HepG2 (cell line): ENCODE measurements at regions not wholly inside any gene's neighbourhood (a gene's known extent, or its start where the extent isn't known, plus 50 kb on each side); places are given as distances from the start of the nearest gene placed in this dataset.

Experiments used
- CREB1 ChIP-seq, 2 experiments: fragments of 450-650 bp in 1 of 2; IDR thresholded peaks; 2 replicates each; pipeline ENCODE4 v1.6.1; 2016 to 2017; ENCODE audit warnings: control low read depth in 1 of 2, mild to moderate bottlenecking in 1 of 2, missing compliant biosample characterization in 1 of 2, missing genetic modification characterization in 1 of 2
- ELF4 ChIP-seq: sonication (generic); formaldehyde crosslinking; IDR thresholded peaks from 2 replicates; pipeline ENCODE4 v1.5.0; 2020; ENCODE audit warnings: missing genetic modification reagents, mild to moderate bottlenecking, moderate library complexity, borderline replicate concordance
- EP300 ChIP-seq, 3 experiments: sonication (generic) in 1 of 3; formaldehyde crosslinking in 1 of 3; IDR thresholded peaks; 2 replicates each; pipeline versions ENCODE4 v1.5.1 to v1.6.1; 2011 to 2020; ENCODE audit warnings: low read depth in 2 of 3, low read length in 2 of 3, borderline replicate concordance in 1 of 3, improper control_type of control experiment in 1 of 3, mild to moderate bottlenecking in 1 of 3, missing genetic modification reagents in 1 of 3, moderate library complexity in 1 of 3
- FOSL2 ChIP-seq: sonication (generic); formaldehyde crosslinking; IDR thresholded peaks from 2 replicates; pipeline ENCODE4 v1.4.0; 2020; ENCODE audit warnings: missing genetic modification reagents
- FOXM1 ChIP-seq: sonication (generic); formaldehyde crosslinking; IDR thresholded peaks from 2 replicates; pipeline ENCODE4 v1.5.0; 2020; ENCODE audit warnings: missing genetic modification reagents
- HMG20A ChIP-seq: IDR thresholded peaks from 2 replicates; pipeline ENCODE4 v1.6.1; 2016; ENCODE audit warnings: borderline replicate concordance
- PCBP1 ChIP-seq: fragments of 200-400 bp; formaldehyde crosslinking; IDR thresholded peaks from 2 replicates; pipeline ENCODE4 v1.6.1; 2017; ENCODE audit warnings: mild to moderate bottlenecking, low read depth, low read length, borderline replicate concordance
- RARG ChIP-seq: sonication (generic); formaldehyde crosslinking; IDR thresholded peaks from 2 replicates; pipeline ENCODE4 v1.4.0; 2020; ENCODE audit warnings: low read depth, mild to moderate bottlenecking, missing genetic modification reagents
- TP53 ChIP-seq: sonication (generic); formaldehyde crosslinking; conservative IDR thresholded peaks from 2 replicates; pipeline ENCODE4 v1.4.0; 2020; ENCODE audit warnings: missing genetic modification reagents
- TF ChIP-seq, protein P1 (sequence below): sonication (generic); formaldehyde crosslinking; IDR thresholded peaks from 2 replicates; pipeline ENCODE4 v1.5.0; 2020; ENCODE audit warnings: mild to moderate bottlenecking, missing genetic modification reagents, moderate library complexity

DNA sequence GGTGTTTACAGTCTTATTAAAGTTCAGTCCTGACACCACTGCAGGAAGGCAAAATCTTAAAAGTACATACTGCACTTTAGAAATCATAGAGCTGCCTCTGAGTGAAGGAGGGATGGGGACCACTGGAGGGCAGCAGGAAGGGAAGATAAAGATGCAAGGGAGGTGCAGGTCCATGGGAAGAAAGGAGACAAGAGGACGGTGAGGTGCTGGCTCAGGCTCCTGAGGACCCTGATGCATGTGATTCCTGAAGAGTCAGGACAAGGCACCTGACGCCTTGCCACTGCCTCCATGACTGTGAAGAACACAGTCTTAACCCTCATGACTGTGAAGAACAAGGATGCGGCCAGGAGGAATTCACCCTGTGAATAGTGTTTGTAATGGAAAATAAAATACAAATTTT, 116.2 kb upstream of the NPAS2 start:
- TF ChIP-seq FOXM1 (no peak), CREB1 (IDR thresholded peaks at IDR 0.05) (no peak), CREB1 (CRISPR knock-in tag; IDR thresholded peaks at IDR 0.05) (no peak), FOSL2 (CRISPR knock-in tag) (no peak), TP53 (no peak), HMG20A (no peak), PCBP1 (no peak), EP300 (IDR thresholded peaks at IDR 0.05; ENCODE audit: low read depth in 2 of 2, low read length in 2 of 2) (no peak), EP300 (CRISPR knock-in tag; IDR thresholded peaks at IDR 0.05; ENCODE audit: borderline replicate concordance) (no peak), RARG (CRISPR knock-in tag) (no peak), ELF4 (CRISPR knock-in tag) (no peak)
- TF ChIP-seq, protein P1, sequence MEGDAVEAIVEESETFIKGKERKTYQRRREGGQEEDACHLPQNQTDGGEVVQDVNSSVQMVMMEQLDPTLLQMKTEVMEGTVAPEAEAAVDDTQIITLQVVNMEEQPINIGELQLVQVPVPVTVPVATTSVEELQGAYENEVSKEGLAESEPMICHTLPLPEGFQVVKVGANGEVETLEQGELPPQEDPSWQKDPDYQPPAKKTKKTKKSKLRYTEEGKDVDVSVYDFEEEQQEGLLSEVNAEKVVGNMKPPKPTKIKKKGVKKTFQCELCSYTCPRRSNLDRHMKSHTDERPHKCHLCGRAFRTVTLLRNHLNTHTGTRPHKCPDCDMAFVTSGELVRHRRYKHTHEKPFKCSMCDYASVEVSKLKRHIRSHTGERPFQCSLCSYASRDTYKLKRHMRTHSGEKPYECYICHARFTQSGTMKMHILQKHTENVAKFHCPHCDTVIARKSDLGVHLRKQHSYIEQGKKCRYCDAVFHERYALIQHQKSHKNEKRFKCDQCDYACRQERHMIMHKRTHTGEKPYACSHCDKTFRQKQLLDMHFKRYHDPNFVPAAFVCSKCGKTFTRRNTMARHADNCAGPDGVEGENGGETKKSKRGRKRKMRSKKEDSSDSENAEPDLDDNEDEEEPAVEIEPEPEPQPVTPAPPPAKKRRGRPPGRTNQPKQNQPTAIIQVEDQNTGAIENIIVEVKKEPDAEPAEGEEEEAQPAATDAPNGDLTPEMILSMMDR (CRISPR knock-in tag) = peak; percentile 30
